ENCODE measurements at regions not wholly inside any gene's neighbourhood (a gene's known extent, or its start where the extent isn't known, plus 50 kb on each side); places are given as distances from the start of the nearest gene placed in this dataset.

DNA sequence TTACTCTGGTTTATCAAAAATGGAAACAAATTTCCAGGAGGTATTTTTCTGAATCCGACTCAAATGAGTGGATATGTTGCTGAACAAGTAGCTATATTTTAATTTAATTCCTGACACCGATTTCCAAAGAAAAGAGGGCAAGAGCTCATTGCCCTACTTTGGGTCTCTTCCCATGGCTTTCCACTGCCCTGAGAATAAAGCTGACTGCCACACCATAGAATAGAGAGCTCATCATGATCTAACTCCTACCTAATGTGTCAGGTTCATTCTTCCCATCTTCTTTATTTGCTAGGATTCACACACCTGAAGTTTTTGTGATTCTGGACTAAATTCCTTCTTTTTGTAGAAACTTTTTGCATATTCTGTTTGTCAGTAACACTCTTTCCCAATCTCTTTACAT lies 792.1 kb downstream of the DTWD2 start:
- no peak for DNase-seq (ENCODE audit: low spot score)
- H3K36me3 ChIP-seq, result no peaks in the 10 kb centered on the region
- TF ChIP-seq EZH2 (IDR thresholded peaks at IDR 0.05) (no peak), EZH2phosphoT487 (IDR thresholded peaks at IDR 0.05) (no peak)
- TF ChIP-seq, protein P1, sequence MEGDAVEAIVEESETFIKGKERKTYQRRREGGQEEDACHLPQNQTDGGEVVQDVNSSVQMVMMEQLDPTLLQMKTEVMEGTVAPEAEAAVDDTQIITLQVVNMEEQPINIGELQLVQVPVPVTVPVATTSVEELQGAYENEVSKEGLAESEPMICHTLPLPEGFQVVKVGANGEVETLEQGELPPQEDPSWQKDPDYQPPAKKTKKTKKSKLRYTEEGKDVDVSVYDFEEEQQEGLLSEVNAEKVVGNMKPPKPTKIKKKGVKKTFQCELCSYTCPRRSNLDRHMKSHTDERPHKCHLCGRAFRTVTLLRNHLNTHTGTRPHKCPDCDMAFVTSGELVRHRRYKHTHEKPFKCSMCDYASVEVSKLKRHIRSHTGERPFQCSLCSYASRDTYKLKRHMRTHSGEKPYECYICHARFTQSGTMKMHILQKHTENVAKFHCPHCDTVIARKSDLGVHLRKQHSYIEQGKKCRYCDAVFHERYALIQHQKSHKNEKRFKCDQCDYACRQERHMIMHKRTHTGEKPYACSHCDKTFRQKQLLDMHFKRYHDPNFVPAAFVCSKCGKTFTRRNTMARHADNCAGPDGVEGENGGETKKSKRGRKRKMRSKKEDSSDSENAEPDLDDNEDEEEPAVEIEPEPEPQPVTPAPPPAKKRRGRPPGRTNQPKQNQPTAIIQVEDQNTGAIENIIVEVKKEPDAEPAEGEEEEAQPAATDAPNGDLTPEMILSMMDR (IDR thresholded peaks at IDR 0.05), result no peak
- no peak overlapping the region for H3K9ac ChIP-seq
- no peaks in the 10 kb centered on the region for H3K9me3 ChIP-seq (ENCODE audit: low read depth)
- Mint-ChIP-seq H3K9me3 (no peaks in the 10 kb centered on the region), H3K36me3 (no peaks in the 10 kb centered on the region), H3K27me3 (ENCODE audit: insufficient read depth, low read depth) (no peaks in the 10 kb centered on the region), H3K27ac (no peak overlapping the region), H3K4me1 (no peaks in the 10 kb centered on the region), H3K4me3 (no peak overlapping the region)
- no peak overlapping the region for H2AFZ ChIP-seq (replicated peaks)
- H3K4me2 ChIP-seq, result no peak overlapping the region
- no peaks in the 10 kb centered on the region for H3K27me3 ChIP-seq
- H4K20me1 ChIP-seq (ENCODE audit: low read depth), result no peaks in the 10 kb centered on the region
- H3K79me2 ChIP-seq (ENCODE audit: low read depth), result no peaks in the 10 kb centered on the region
- no peaks in the 10 kb centered on the region for H3F3A ChIP-seq (ENCODE audit: low read depth)
- no peak overlapping the region for H3K4me3 ChIP-seq
- H3K4me1 ChIP-seq, result peaks cover 10% of the 10 kb centered on the region
- H3K27ac ChIP-seq, result no peak overlapping the region

DNA sequence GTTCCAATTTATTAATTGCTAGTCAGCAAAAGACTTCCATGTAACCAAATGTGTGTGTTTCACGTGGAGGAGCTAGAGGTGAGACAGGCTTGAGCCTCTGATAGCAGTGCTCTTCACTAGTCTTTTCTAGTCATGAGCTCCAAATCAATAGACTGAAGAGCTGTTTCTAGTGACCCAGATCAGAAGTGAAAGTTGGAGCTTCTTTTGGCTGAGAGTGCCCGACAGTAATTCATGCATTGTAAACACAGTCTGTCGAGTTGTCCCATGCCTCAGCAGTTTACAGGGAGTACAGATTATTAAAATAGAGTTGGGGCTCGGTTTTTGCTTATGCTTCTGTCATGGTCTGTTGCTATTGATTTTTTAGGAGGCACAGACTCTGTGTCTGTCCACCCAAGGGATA lies 793.1 kb downstream of the DTWD2 start:
- no peaks in the 10 kb centered on the region for H3K4me1 Mint-ChIP-seq
- Histone ChIP-seq H3K27me3 (no peaks in the 10 kb centered on the region), H3K4me3 (no peak overlapping the region), H4K20me1 (ENCODE audit: low read depth) (no peaks in the 10 kb centered on the region), H3K4me1 (peaks cover 9% of the 10 kb centered on the region), H3K4me2 (no peak overlapping the region), H3K9ac (no peak overlapping the region), H3K27ac (no peak overlapping the region), H3K36me3 (no peaks in the 10 kb centered on the region), H3F3A (ENCODE audit: low read depth) (no peaks in the 10 kb centered on the region), H2AFZ (replicated peaks) (peak overlapping the region; percentile 46), H3K79me2 (ENCODE audit: low read depth) (no peaks in the 10 kb centered on the region), H3K9me3 (ENCODE audit: low read depth) (no peaks in the 10 kb centered on the region)
- H3K9me3 Mint-ChIP-seq, result no peaks in the 10 kb centered on the region
- no peak overlapping the region for H3K27ac Mint-ChIP-seq
- no peak overlapping the region for H3K4me3 Mint-ChIP-seq
- no peaks in the 10 kb centered on the region for H3K27me3 Mint-ChIP-seq (ENCODE audit: insufficient read depth, low read depth)
- TF ChIP-seq, protein P1 (IDR thresholded peaks at IDR 0.05), result no peak
- TF ChIP-seq EZH2 (IDR thresholded peaks at IDR 0.05) (no peak), EZH2phosphoT487 (IDR thresholded peaks at IDR 0.05) (no peak)
- no peak for DNase-seq (ENCODE audit: low spot score)
- no peaks in the 10 kb centered on the region for H3K36me3 Mint-ChIP-seq

DNA sequence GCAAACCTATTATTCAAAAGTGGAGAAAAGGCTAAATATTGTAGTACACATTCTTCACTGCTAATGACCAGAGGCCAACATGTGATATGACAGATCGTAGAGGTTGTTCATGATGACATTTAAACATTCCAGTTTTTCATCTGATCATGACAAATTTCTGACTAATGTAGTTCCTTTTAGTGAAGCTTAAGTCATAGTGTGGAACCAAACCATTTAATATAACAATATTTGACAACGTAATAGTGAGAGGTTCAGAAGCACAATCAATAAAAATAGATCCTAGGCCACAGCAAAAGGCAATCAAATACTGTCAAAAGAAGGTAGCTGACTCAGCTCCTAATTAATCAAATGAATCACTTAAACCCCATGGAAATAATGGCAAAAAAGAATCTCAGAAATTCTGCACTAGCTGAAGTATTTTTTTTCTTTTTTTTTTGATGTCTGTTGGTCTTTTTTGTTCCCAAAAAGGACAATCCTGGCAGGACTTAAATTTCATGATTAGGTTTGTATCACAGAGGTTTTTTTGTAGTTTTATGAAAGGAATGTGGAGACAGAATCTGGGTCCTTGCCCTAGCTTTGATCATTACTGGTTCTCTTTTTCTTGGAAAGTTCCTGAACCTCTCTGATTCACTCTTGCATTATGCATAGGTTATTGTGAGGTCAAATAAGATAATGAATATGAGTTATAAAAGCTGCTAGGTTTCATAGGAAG lies 795.0 kb downstream of the DTWD2 start:
- no peak overlapping the region for H2AFZ ChIP-seq (replicated peaks)
- H3K27ac ChIP-seq, result no peak overlapping the region
- no peaks in the 10 kb centered on the region for H3K79me2 ChIP-seq (ENCODE audit: low read depth)
- H3K4me2 ChIP-seq, result no peak overlapping the region
- no peak overlapping the region for H3K9ac ChIP-seq
- no peaks in the 10 kb centered on the region for H3F3A ChIP-seq (ENCODE audit: low read depth)
- Mint-ChIP-seq H3K27ac (no peak overlapping the region), H3K9me3 (no peaks in the 10 kb centered on the region), H3K4me1 (peaks cover 3% of the 10 kb centered on the region), H3K27me3 (ENCODE audit: insufficient read depth, low read depth) (no peaks in the 10 kb centered on the region), H3K4me3 (no peak overlapping the region), H3K36me3 (no peaks in the 10 kb centered on the region)
- no peak for DNase-seq (ENCODE audit: low spot score)
- TF ChIP-seq EZH2 (IDR thresholded peaks at IDR 0.05) (no peak), EZH2phosphoT487 (IDR thresholded peaks at IDR 0.05) (no peak)
- TF ChIP-seq, protein P1 (IDR thresholded peaks at IDR 0.05), result no peak
- H4K20me1 ChIP-seq (ENCODE audit: low read depth), result no peaks in the 10 kb centered on the region
- no peak overlapping the region for H3K4me3 ChIP-seq
- H3K27me3 ChIP-seq, result no peaks in the 10 kb centered on the region
- H3K36me3 ChIP-seq, result no peaks in the 10 kb centered on the region
- no peaks in the 10 kb centered on the region for H3K9me3 ChIP-seq (ENCODE audit: low read depth)
- no peaks in the 10 kb centered on the region for H3K4me1 ChIP-seq

All from neural progenitor cell (in vitro differentiated cells).